LNCaP clone FGC (cell line): ENCODE measurements at regions not wholly inside any gene's neighbourhood (a gene's known extent, or its start where the extent isn't known, plus 50 kb on each side); places are given as distances from the start of the nearest gene placed in this dataset.
A peak's percentile ranks its signal among the peaks of the same experiment; 100 is the strongest.

Source experiments
- DNase-seq: peaks from one replicate; pipeline ENCODE4 v3.0.0-alpha.2; 2011; ENCODE audit warnings: low read depth
- H3K4me3 ChIP-seq: 2 replicates; pipeline ENCODE4 v1.5.1; 2011; ENCODE audit warnings: mild to moderate bottlenecking, low read depth, low read length, control low read depth
- CTCF ChIP-seq: IDR thresholded peaks from 2 replicates; pipeline ENCODE4 v1.5.1; 2012; ENCODE audit warnings: mild to moderate bottlenecking; ENCODE audit not compliant: control insufficient read depth, insufficient read depth; ENCODE audit errors: extremely low read depth

DNA sequence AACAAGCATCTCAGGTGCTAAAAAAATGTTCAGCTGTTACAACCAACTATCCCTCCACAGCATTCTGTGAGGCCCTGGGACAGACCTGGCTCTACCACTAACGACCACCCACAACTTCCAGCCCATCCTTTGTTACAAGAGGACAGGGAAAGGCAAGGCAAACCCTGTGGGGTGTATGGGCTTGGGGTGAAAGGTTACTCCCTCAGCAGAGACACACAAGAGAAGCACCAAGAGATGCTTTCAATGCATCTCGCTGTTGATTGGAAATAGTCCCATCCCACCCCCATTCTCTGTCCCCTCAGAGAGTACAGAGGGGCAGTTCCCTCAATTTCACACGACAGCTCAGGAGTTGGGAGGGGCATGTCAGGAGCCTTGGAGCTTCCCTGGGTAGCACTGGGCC lies 234.1 kb downstream of the CAAP1 start:
- no peak for TF ChIP-seq CTCF
- DNase-seq, result no peak
- H3K4me3 ChIP-seq, result no peak overlapping the region

DNA sequence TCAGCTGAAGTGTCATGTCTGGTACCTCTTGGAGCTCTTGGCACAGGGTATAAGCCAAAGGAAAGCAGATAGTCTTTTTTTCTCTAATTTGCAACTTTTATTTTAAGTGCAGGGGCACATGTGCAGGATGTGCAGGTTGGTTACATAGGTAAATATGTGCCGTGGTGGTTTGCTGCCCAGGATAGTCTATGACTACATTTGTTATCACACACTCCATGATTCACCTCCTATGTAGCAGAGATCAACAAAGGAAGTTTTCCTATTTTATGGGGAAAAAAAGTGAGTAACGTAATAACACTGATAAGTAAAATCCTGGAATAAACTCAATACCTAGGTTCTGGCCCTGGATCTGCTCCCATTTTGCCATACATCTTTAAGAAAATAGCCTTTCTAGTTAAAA lies 234.6 kb downstream of the CAAP1 start:
- no peak for DNase-seq

GRCh38 chr9:26656003-26656870 lies 236.4 kb downstream of the CAAP1 start:
- no peak overlapping the region for H3K4me3 ChIP-seq
- DNase-seq, result peak; percentile 10

More for the DNA sequence above, 234.6 kb downstream of the CAAP1 start:
- no peak overlapping the region for H3K4me3 ChIP-seq
- no peak for TF ChIP-seq CTCF

DNA sequence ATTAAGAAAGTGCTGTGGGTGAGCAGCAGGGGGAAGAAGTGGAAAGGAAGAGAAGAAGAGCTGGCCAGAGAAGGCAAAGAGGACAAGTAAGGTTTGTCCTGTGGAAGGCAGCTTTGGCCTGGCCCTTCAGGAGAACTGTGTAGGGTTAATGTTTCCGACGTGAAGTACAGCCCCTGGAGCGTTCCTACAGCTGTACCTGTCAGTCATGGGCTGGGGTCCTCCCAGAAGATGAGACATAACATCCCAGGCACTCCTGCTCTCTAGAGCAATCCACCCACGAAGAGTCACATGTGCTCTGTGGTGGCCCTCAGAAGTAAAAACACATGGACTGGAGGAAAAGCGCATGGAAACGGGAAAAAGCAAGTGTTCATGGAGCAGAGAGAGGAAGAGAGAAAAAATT lies 237.4 kb downstream of the CAAP1 start:
- TF ChIP-seq CTCF, result no peak
- DNase-seq, result no peak
- no peak overlapping the region for H3K4me3 ChIP-seq

More at GRCh38 chr9:26656003-26656870, 236.4 kb downstream of the CAAP1 start:
- TF ChIP-seq CTCF, result peak; percentile 74

- no peak for DNase-seq
- no peak overlapping the region for H3K4me3 ChIP-seq
- no peak for TF ChIP-seq CTCF
Observed at GRCh38 chr9:26650325-26650724, 242.3 kb downstream of the CAAP1 start.

DNA sequence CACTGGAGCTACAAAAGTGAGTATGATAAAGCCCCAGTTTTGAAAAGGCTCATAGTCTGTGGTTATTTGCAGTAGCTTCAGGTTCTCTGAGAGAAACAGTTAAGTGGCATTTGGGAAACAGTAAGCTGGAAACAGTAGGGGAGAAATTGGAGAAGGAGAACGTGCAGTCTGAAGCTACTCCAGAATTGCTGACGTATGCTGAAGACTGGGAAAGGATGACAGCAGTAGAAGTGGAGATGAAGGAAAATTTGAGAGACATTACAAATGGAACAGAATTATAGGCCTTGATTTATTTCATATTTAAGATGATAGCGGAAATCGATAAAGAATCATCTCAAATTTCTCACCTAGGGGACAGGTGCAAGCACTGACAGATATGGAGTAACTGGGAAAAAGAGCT lies 248.8 kb downstream of the CAAP1 start:
- DNase-seq, result no peak
- no peak for TF ChIP-seq CTCF

GRCh38 chr9:26639761-26640160 lies 252.8 kb downstream of the CAAP1 start:
- no peak for DNase-seq
- TF ChIP-seq CTCF, result no peak
- no peak overlapping the region for H3K4me3 ChIP-seq

More for the DNA sequence above, 248.8 kb downstream of the CAAP1 start:
- no peak overlapping the region for H3K4me3 ChIP-seq
